Neural cell (in vitro differentiated cells): ENCODE measurements at regions not wholly inside any gene's neighbourhood (a gene's known extent, or its start where the extent isn't known, plus 50 kb on each side); places are given as distances from the start of the nearest gene placed in this dataset.

Source experiments
- CTCF ChIP-seq: fragments of 450-650 bp; IDR thresholded peaks from 2 replicates; pipeline ENCODE4 v1.5.1; 2014; ENCODE audit warnings: antibody characterized with exemption, mild to moderate bottlenecking, moderate library complexity; ENCODE audit not compliant: poor library complexity, severe bottlenecking
- EP300 ChIP-seq: fragments of 450-650 bp; conservative IDR thresholded peaks from 2 replicates; pipeline ENCODE4 v1.6.1; 2014; ENCODE audit warnings: antibody characterized with exemption, mild to moderate bottlenecking, moderate library complexity; ENCODE audit not compliant: poor library complexity, severe bottlenecking
- EZH2 ChIP-seq: fragments of 200-600, 300-800 bp; shearing (Covaris generic), sonication (generic); IDR thresholded peaks from 2 replicates; pipeline ENCODE4 v1.6.1; 2014; ENCODE audit warnings: antibody characterized with exemption, low read length, borderline replicate concordance, mild to moderate bottlenecking; ENCODE audit not compliant: insufficient read depth, poor library complexity, severe bottlenecking
- MXI1 ChIP-seq: fragments of 450-650 bp; conservative IDR thresholded peaks from 2 replicates; pipeline ENCODE4 v1.6.1; 2014; ENCODE audit warnings: antibody characterized with exemption, mild to moderate bottlenecking; ENCODE audit not compliant: poor library complexity, severe bottlenecking
- POLR2AphosphoS5 ChIP-seq: IDR thresholded peaks from 2 replicates; pipeline ENCODE4 v1.6.1; 2012
- RAD21 ChIP-seq: fragments of 450-650 bp; conservative IDR thresholded peaks from 2 replicates; pipeline ENCODE4 v1.6.1; 2014; ENCODE audit warnings: antibody characterized with exemption, mild to moderate bottlenecking, moderate library complexity
- REST ChIP-seq: IDR thresholded peaks from 2 replicates; pipeline ENCODE4 v1.6.1; 2012; ENCODE audit warnings: borderline replicate concordance
- SMC3 ChIP-seq: fragments of 450-650 bp; conservative IDR thresholded peaks from 2 replicates; pipeline ENCODE4 v1.6.1; 2014; ENCODE audit warnings: antibody characterized with exemption, mild to moderate bottlenecking, moderate library complexity; ENCODE audit not compliant: poor library complexity
- TAF1 ChIP-seq: IDR thresholded peaks from 2 replicates; pipeline ENCODE4 v1.6.1; 2012; ENCODE audit warnings: low read depth

GRCh38 chr5:68371607-68372006 lies 156.1 kb downstream of the PIK3R1 start:
- no peak for TF ChIP-seq CTCF
- no peak for TF ChIP-seq POLR2AphosphoS5
- no peak for TF ChIP-seq REST
- TF ChIP-seq EZH2 = no peak
- TF ChIP-seq EP300 = no peak
- no peak for TF ChIP-seq TAF1
- TF ChIP-seq MXI1 = no peak
- TF ChIP-seq RAD21 = no peak
- no peak for TF ChIP-seq SMC3
